ENCODE measurements at regions not wholly inside any gene's neighbourhood (a gene's known extent, or its start where the extent isn't known, plus 50 kb on each side); places are given as distances from the start of the nearest gene placed in this dataset.

DNA sequence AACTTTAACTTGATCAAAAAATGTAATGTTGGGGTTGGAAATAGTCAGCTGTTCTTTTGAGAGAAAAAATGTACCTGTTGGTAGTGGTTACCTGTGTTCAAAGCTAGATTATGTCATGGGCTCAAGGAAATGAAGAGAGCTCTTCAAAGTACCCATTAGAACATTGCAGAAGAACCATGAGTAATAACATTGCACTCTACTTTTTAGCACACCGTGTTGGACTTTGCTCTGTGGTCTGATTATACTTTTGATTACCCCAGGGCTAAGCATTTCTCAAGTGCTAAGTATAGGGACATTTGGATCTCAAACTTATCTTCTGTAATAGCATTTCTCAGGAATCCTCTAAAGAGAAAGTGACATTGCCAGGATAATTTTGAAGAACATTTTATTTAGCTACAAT lies 1122.8 kb upstream of the CELF4 start:
- TF ChIP-seq, protein P1, sequence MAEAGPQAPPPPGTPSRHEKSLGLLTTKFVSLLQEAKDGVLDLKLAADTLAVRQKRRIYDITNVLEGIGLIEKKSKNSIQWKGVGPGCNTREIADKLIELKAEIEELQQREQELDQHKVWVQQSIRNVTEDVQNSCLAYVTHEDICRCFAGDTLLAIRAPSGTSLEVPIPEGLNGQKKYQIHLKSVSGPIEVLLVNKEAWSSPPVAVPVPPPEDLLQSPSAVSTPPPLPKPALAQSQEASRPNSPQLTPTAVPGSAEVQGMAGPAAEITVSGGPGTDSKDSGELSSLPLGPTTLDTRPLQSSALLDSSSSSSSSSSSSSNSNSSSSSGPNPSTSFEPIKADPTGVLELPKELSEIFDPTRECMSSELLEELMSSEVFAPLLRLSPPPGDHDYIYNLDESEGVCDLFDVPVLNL (IDR thresholded peaks at IDR 0.05; ENCODE audit: low read depth, low read length): no peak
- TF ChIP-seq, protein P2, sequence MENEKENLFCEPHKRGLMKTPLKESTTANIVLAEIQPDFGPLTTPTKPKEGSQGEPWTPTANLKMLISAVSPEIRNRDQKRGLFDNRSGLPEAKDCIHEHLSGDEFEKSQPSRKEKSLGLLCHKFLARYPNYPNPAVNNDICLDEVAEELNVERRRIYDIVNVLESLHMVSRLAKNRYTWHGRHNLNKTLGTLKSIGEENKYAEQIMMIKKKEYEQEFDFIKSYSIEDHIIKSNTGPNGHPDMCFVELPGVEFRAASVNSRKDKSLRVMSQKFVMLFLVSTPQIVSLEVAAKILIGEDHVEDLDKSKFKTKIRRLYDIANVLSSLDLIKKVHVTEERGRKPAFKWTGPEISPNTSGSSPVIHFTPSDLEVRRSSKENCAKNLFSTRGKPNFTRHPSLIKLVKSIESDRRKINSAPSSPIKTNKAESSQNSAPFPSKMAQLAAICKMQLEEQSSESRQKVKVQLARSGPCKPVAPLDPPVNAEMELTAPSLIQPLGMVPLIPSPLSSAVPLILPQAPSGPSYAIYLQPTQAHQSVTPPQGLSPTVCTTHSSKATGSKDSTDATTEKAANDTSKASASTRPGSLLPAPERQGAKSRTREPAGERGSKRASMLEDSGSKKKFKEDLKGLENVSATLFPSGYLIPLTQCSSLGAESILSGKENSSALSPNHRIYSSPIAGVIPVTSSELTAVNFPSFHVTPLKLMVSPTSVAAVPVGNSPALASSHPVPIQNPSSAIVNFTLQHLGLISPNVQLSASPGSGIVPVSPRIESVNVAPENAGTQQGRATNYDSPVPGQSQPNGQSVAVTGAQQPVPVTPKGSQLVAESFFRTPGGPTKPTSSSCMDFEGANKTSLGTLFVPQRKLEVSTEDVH (IDR thresholded peaks at IDR 0.05; ENCODE audit: low read depth, partially characterized antibody): no peak
- TF ChIP-seq EP300 (IDR thresholded peaks at IDR 0.05; ENCODE audit: borderline replicate concordance in 1 of 2, control insufficient read depth in 1 of 2, low read depth in 2 of 2, low read length in 2 of 2) (no peak), POLR2AphosphoS5 (IDR thresholded peaks at IDR 0.05; ENCODE audit: low read length) (no peak), RCOR1 (conservative IDR thresholded peaks at IDR 0.05; ENCODE audit: low read depth, low read length) (no peak), MXI1 (IDR thresholded peaks at IDR 0.05; ENCODE audit: low read depth, low read length) (no peak)
- TF ChIP-seq, protein P3, sequence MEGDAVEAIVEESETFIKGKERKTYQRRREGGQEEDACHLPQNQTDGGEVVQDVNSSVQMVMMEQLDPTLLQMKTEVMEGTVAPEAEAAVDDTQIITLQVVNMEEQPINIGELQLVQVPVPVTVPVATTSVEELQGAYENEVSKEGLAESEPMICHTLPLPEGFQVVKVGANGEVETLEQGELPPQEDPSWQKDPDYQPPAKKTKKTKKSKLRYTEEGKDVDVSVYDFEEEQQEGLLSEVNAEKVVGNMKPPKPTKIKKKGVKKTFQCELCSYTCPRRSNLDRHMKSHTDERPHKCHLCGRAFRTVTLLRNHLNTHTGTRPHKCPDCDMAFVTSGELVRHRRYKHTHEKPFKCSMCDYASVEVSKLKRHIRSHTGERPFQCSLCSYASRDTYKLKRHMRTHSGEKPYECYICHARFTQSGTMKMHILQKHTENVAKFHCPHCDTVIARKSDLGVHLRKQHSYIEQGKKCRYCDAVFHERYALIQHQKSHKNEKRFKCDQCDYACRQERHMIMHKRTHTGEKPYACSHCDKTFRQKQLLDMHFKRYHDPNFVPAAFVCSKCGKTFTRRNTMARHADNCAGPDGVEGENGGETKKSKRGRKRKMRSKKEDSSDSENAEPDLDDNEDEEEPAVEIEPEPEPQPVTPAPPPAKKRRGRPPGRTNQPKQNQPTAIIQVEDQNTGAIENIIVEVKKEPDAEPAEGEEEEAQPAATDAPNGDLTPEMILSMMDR (IDR thresholded peaks at IDR 0.05 in 2 of 3, conservative IDR thresholded peaks at IDR 0.05 in 1 of 3; ENCODE audit: control insufficient read depth in 2 of 3, extremely low read depth in 1 of 3, insufficient read depth in 1 of 3, low read depth in 3 of 3, low read length in 3 of 3): no peak

Measured in GM12878 (cell line).